OCI-LY7 (cell line): ENCODE measurements at regions not wholly inside any gene's neighbourhood (a gene's known extent, or its start where the extent isn't known, plus 50 kb on each side); places are given as distances from the start of the nearest gene placed in this dataset.

Source experiments
- BruUV-seq: library from RNA; stranded (reverse); fragments of 400-500 nt; replicated peaks from 2 replicates; lab custom pipeline; 2021; lab: Mats Ljungman, UMichigan
- CTCF ChIA-PET: fragments of 300-600 bp; sonication (Branson Sonifier 250); formaldehyde crosslinking; loops from one replicate; lab custom pipeline; 2022; ENCODE audit warnings: antibody characterized with exemption; ENCODE audit not compliant: unreplicated experiment; lab: Charles Lee
- POLR2A ChIA-PET: fragments of 300-600 bp; sonication (Branson Sonifier 250); formaldehyde crosslinking; loops from one replicate; lab custom pipeline; 2022; ENCODE audit warnings: antibody characterized with exemption; lab: Charles Lee
- DNase-seq: peaks from one replicate; pipeline ENCODE4 v3.0.0-alpha.2; 2015; ENCODE audit warnings: low spot score
- H2AFZ ChIP-seq: fragments of 200-600 bp; sonication (generic), shearing (Covaris generic); 2 replicates; pipeline ENCODE4 v1.6.1; 2014; ENCODE audit warnings: mild to moderate bottlenecking, antibody characterized with exemption, low read length, moderate library complexity
- H3K27ac ChIP-seq: fragments of 200-600 bp; sonication (generic); 2 replicates; pipeline ENCODE4 v1.5.1; 2014; ENCODE audit warnings: mixed run types, low read depth, mild to moderate bottlenecking, moderate library complexity, low read length, inconsistent platforms; ENCODE audit not compliant: poor library complexity, severe bottlenecking
- H3K36me3 ChIP-seq: fragments of 200-600 bp; sonication (generic); 2 replicates; pipeline ENCODE4 v1.6.1; 2014; ENCODE audit warnings: mild to moderate bottlenecking, antibody characterized with exemption, low read length, moderate library complexity, mixed read lengths; ENCODE audit not compliant: insufficient read depth
- H3K4me1 ChIP-seq: fragments of 200-600 bp; sonication (generic); 2 replicates; pipeline ENCODE4 v1.5.1; 2014; ENCODE audit warnings: mild to moderate bottlenecking, low read length; ENCODE audit not compliant: insufficient read depth, poor library complexity, severe bottlenecking
- H3K4me2 ChIP-seq: fragments of 200-600 bp; sonication (generic); 2 replicates; pipeline ENCODE4 v1.6.1; 2014; ENCODE audit warnings: mild to moderate bottlenecking, low read length
- H3K4me3 ChIP-seq: fragments of 200-600 bp; sonication (generic); 2 replicates; pipeline ENCODE4 v1.5.1; 2014; ENCODE audit warnings: mild to moderate bottlenecking, low read depth, low read length; ENCODE audit not compliant: poor library complexity, severe bottlenecking
- H3K79me2 ChIP-seq: fragments of 200-600 bp; sonication (generic); 2 replicates; pipeline ENCODE4 v1.6.1; 2016; ENCODE audit warnings: low read depth, mild to moderate bottlenecking, low read length, moderate library complexity, mixed read lengths; ENCODE audit not compliant: insufficient read depth
- H3K9me2 ChIP-seq: fragments of 200-600 bp; sonication (generic); 2 replicates; pipeline ENCODE4 v1.6.1; 2016; ENCODE audit warnings: mild to moderate bottlenecking, low read length, mixed read lengths; ENCODE audit not compliant: insufficient read depth
- H3K9me3 ChIP-seq: fragments of 200-600 bp; sonication (generic); 2 replicates; pipeline ENCODE4 v1.6.1; 2014; ENCODE audit warnings: mild to moderate bottlenecking, mixed run types, low read length, mixed read lengths
- H4K20me1 ChIP-seq: fragments of 200-600 bp; sonication (generic); 2 replicates; pipeline ENCODE4 v1.6.1; 2014; ENCODE audit warnings: mild to moderate bottlenecking, antibody characterized with exemption, low read length, moderate library complexity, mixed read lengths; ENCODE audit not compliant: insufficient read depth
- EZH2phosphoT487 ChIP-seq: fragments of 200-600 bp; sonication (generic); IDR thresholded peaks from 2 replicates; pipeline ENCODE4 v1.6.1; 2018; ENCODE audit warnings: low read depth, borderline replicate concordance, mild to moderate bottlenecking, mixed run types, antibody characterized with exemption, low read length, moderate library complexity, mixed read lengths
- intact Hi-C: fragments of 100-400 bp; cut with micrococcal nuclease; formaldehyde crosslinking; loops from one replicate; pipeline ENCODE4 v1.10.0; 2022; ENCODE audit not compliant: unreplicated experiment
- TF ChIP-seq, protein P1 (sequence below): fragments of 200-600 bp; sonication (generic); conservative IDR thresholded peaks from 2 replicates; pipeline ENCODE4 v1.5.1; 2014; ENCODE audit warnings: mild to moderate bottlenecking, antibody characterized with exemption, low read length, moderate library complexity, mixed read lengths

DNA sequence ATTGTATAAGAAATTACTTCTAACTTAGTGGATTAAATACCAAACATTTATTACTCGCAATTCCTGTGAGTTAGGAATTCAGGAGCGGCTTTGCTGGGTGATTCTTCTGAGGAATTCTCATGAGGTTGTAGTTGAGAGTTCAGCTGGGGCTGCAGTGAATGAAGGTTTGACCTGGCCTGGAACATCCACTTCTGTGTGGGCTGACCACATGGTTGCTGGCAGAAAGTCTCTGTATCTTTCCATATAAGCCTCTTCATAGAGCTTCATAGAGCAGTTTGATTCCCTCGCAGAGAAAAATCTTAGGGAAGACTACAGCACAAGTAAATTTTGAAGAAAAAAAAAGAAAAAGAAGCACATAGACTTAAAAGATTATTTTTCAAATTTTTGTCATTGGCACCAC, 339.7 kb upstream of the NWD2 start:
- no peaks in the 10 kb centered on the region for H3K9me2 ChIP-seq
- no peaks in the 10 kb centered on the region for H3K79me2 ChIP-seq
- no peaks in the 10 kb centered on the region for H3K9me3 ChIP-seq
- H3K4me1 ChIP-seq = no peaks in the 10 kb centered on the region
- BruUV-seq = no TSS peak
- intact Hi-C loops = no loop called here
- H3K4me2 ChIP-seq = no peak overlapping the region
- ChIA-PET POLR2A (interaction anchor here (0.7 to 1.0 kb wide), 2 partner anchors 14 to 24 kb away, joined by 3 read pairs; no protein-coding TSS in a partner anchor), CTCF (no interaction called here)
- no peak for DNase-seq
- no peak overlapping the region for H3K27ac ChIP-seq
- TF ChIP-seq, protein P1, sequence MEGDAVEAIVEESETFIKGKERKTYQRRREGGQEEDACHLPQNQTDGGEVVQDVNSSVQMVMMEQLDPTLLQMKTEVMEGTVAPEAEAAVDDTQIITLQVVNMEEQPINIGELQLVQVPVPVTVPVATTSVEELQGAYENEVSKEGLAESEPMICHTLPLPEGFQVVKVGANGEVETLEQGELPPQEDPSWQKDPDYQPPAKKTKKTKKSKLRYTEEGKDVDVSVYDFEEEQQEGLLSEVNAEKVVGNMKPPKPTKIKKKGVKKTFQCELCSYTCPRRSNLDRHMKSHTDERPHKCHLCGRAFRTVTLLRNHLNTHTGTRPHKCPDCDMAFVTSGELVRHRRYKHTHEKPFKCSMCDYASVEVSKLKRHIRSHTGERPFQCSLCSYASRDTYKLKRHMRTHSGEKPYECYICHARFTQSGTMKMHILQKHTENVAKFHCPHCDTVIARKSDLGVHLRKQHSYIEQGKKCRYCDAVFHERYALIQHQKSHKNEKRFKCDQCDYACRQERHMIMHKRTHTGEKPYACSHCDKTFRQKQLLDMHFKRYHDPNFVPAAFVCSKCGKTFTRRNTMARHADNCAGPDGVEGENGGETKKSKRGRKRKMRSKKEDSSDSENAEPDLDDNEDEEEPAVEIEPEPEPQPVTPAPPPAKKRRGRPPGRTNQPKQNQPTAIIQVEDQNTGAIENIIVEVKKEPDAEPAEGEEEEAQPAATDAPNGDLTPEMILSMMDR = no peak
- no peak for TF ChIP-seq EZH2phosphoT487
- H3K36me3 ChIP-seq = no peaks in the 10 kb centered on the region
- no peak overlapping the region for H3K4me3 ChIP-seq
- H2AFZ ChIP-seq = no peak overlapping the region
- no peaks in the 10 kb centered on the region for H4K20me1 ChIP-seq

DNA sequence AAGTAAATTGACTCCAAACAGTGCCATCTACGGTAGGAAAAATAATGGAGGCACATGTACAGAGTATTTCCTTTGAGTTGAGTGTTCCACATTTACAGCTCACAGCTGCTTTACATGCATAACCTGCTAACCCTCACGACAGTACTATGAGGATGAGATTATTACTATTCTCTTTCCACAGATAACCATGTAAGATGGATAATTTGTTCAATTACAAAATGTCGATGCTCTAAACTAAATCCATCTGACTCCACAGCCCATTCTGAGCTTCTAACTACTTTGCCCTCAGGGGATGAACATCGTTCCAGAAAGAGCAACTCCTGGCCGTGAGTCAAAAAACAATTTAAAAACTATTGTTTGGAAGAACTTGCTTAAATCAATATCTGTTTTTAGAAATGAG, 330.4 kb upstream of the NWD2 start:
- POLR2A ChIA-PET = no interaction called here
- H3K4me1 ChIP-seq = no peaks in the 10 kb centered on the region
- no peak overlapping the region for H3K4me3 ChIP-seq
- TF ChIP-seq, protein P1 = no peak
- no peak for TF ChIP-seq EZH2phosphoT487
- H3K79me2 ChIP-seq = no peaks in the 10 kb centered on the region
- no TSS peak for BruUV-seq
- CTCF ChIA-PET = no interaction called here
- no peak for DNase-seq
- H4K20me1 ChIP-seq = no peaks in the 10 kb centered on the region
- H3K27ac ChIP-seq = no peak overlapping the region
- H3K4me2 ChIP-seq = no peak overlapping the region
- H3K36me3 ChIP-seq = no peaks in the 10 kb centered on the region
- H2AFZ ChIP-seq = no peak overlapping the region
- H3K9me3 ChIP-seq = no peaks in the 10 kb centered on the region
- intact Hi-C loops = no loop called here
- H3K9me2 ChIP-seq = no peaks in the 10 kb centered on the region

DNA sequence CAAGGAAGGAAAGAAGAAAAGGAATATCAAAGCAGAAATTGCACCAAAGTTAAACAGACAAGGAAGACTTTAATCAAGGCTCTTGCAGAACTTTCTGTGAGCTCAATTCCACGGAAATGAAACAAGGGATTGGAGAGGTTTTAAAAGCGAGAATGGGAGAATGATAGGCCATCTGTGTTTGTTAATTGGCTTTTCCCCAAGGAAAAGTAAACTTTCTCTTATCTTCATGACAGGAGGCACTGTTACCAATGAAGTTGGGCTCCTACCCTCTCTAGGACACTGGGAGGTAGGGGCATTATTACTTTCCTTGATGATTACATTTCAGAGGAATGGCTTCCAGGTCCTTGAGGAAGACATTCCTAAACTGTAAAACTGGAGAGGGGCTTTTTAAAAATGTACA, 328.8 kb upstream of the NWD2 start:
- TF ChIP-seq, protein P1 = no peak
- no peak for TF ChIP-seq EZH2phosphoT487
- H3K4me1 ChIP-seq = no peaks in the 10 kb centered on the region
- POLR2A ChIA-PET = no interaction called here
- no peaks in the 10 kb centered on the region for H3K9me2 ChIP-seq
- DNase-seq = no peak
- no peaks in the 10 kb centered on the region for H3K36me3 ChIP-seq
- no peak overlapping the region for H3K4me2 ChIP-seq
- CTCF ChIA-PET = no interaction called here
- no peaks in the 10 kb centered on the region for H3K79me2 ChIP-seq
- intact Hi-C loops = no loop called here
- H2AFZ ChIP-seq = no peak overlapping the region
- no peaks in the 10 kb centered on the region for H4K20me1 ChIP-seq
- H3K27ac ChIP-seq = no peak overlapping the region
- no peaks in the 10 kb centered on the region for H3K9me3 ChIP-seq
- no peak overlapping the region for H3K4me3 ChIP-seq
- BruUV-seq = no TSS peak
